K562 (cell line): ENCODE measurements at regions not wholly inside any gene's neighbourhood (a gene's known extent, or its start where the extent isn't known, plus 50 kb on each side); places are given as distances from the start of the nearest gene placed in this dataset.

Source experiments
- ARHGAP35 ChIP-seq: fragments of 450-650 bp; IDR thresholded peaks from 2 replicates; pipeline ENCODE4 v1.6.1; 2018; ENCODE audit not compliant: partially characterized antibody
- IRF2 ChIP-seq: sonication (generic); formaldehyde crosslinking; IDR thresholded peaks from 2 replicates; pipeline ENCODE4 v1.8.1; 2022; ENCODE audit warnings: mild to moderate bottlenecking, missing genetic modification reagents
- JUN ChIP-seq, 2 experiments: sonication (generic) in 1 of 2; formaldehyde crosslinking in 1 of 2; IDR thresholded peaks; 2 replicates each; pipeline versions ENCODE4 v1.6.1 to v1.8.0; 2012 to 2022; ENCODE audit warnings: borderline replicate concordance in 2 of 2, mild to moderate bottlenecking in 2 of 2, improper control_type of control experiment in 1 of 2, low read depth in 1 of 2, low read length in 1 of 2, missing genetic modification reagents in 1 of 2
- MAFK ChIP-seq: IDR thresholded peaks from 2 replicates; pipeline ENCODE4 v1.6.1; 2011; ENCODE audit warnings: low read length, improper control_type of control experiment
- RNF2 ChIP-seq: sonication (generic); IDR thresholded peaks from 2 replicates; pipeline ENCODE4 v1.6.1; 2016
- TAF1 ChIP-seq: IDR thresholded peaks from 2 replicates; pipeline ENCODE4 v1.6.1; 2011; ENCODE audit warnings: mild to moderate bottlenecking, low read length, moderate library complexity; ENCODE audit not compliant: insufficient read depth, control insufficient read depth, severe bottlenecking; ENCODE audit errors: extremely low read depth
- ZFP36 ChIP-seq: fragments of 150-350 bp; IDR thresholded peaks from 2 replicates; pipeline ENCODE4 v1.6.1; 2018; ENCODE audit warnings: low read length, low read depth; ENCODE audit not compliant: partially characterized antibody
- ZNF224 ChIP-seq: sonication (generic); formaldehyde crosslinking; IDR thresholded peaks from 2 replicates; pipeline ENCODE4 v1.8.0; 2022; ENCODE audit warnings: mild to moderate bottlenecking, missing genetic modification reagents
- ZNF354B ChIP-seq: fragments of 250-450 bp; sonication (Bioruptor Pico); IDR thresholded peaks from 2 replicates; pipeline ENCODE4 v1.4.0; 2020
- ZNF408 ChIP-seq: fragments of 250-450 bp; sonication (Bioruptor Pico); IDR thresholded peaks from 2 replicates; pipeline ENCODE4 v1.4.0; 2020; ENCODE audit warnings: low read depth, mild to moderate bottlenecking, moderate library complexity
- TF ChIP-seq, protein P1 (sequence below), 3 experiments: IDR thresholded peaks in 2 of 3; conservative IDR thresholded peaks in 1 of 3; 2 replicates each; pipeline ENCODE4 v1.5.1; 2011 to 2012; ENCODE audit warnings: low read length in 3 of 3, mild to moderate bottlenecking in 3 of 3, control low read depth in 2 of 3, improper control_type of control experiment in 1 of 3, inconsistent platforms in 1 of 3, low read depth in 1 of 3, mixed read lengths in 1 of 3, moderate library complexity in 1 of 3; ENCODE audit not compliant: insufficient read depth in 2 of 3

DNA sequence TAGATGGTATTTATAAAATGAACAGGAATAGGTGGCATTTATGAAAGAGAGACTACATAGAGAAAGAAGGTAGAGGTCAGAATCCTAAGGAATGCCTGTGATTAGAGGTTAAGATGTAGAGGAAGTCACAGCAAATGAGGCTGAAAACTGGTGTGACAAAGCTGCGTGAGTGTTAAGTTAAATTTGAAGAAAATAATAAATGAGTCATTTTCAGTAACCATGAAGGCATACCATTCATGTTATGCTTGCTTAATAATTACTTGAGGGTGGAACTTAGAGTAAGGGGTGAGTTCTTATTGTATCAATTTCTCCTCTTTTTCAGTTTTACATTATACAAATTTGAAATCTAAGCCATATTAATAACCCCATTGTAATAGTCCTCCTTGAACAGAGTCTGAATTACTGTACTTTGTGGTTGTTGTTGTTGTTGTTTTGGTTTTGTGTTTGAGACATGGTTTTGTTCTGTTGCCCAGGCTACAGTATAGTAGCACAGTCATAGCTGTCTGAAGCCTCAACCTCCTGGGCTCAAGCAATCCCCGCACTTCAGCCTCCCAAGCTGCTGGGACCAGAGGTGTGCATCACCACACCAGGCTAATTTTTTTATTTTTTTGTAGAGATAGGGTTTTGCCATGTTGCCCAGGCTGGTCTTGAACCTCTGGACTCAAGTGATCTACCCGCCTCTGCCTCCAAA, 761.5 kb downstream of the GALC start:
- TF ChIP-seq TAF1 (no peak), MAFK (no peak), ARHGAP35 (no peak), ZNF354B (CRISPR knock-in tag) (no peak), JUN (IDR thresholded peaks at IDR 0.05; ENCODE audit: borderline replicate concordance, low read depth, low read length) (no peak), JUN (CRISPR knock-in tag; IDR thresholded peaks at IDR 0.05; ENCODE audit: borderline replicate concordance) (no peak), ZNF224 (no peak), ZFP36 (no peak), RNF2 (no peak), IRF2 (CRISPR knock-in tag) (no peak), ZNF408 (CRISPR knock-in tag) (no peak)
- TF ChIP-seq, protein P1, sequence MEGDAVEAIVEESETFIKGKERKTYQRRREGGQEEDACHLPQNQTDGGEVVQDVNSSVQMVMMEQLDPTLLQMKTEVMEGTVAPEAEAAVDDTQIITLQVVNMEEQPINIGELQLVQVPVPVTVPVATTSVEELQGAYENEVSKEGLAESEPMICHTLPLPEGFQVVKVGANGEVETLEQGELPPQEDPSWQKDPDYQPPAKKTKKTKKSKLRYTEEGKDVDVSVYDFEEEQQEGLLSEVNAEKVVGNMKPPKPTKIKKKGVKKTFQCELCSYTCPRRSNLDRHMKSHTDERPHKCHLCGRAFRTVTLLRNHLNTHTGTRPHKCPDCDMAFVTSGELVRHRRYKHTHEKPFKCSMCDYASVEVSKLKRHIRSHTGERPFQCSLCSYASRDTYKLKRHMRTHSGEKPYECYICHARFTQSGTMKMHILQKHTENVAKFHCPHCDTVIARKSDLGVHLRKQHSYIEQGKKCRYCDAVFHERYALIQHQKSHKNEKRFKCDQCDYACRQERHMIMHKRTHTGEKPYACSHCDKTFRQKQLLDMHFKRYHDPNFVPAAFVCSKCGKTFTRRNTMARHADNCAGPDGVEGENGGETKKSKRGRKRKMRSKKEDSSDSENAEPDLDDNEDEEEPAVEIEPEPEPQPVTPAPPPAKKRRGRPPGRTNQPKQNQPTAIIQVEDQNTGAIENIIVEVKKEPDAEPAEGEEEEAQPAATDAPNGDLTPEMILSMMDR (IDR thresholded peaks at IDR 0.05 in 2 of 3, conservative IDR thresholded peaks at IDR 0.05 in 1 of 3; ENCODE audit: insufficient read depth in 2 of 3, low read depth in 1 of 3, low read length in 3 of 3), result no peak
